IMR-90 (cell line): ENCODE measurements at regions not wholly inside any gene's neighbourhood (a gene's known extent, or its start where the extent isn't known, plus 50 kb on each side); places are given as distances from the start of the nearest gene placed in this dataset.

Experiments
- ATAC-seq: fragments of 200-7000 bp; cut with Tn5 transposase; 2 replicates; pipeline ENCODE4 v1.9.1; 2020; ENCODE audit warnings: low read depth, mild to moderate bottlenecking, moderate library complexity
- BruUV-seq: library from RNA; stranded (reverse); fragments of 400-500 nt; replicated peaks from 2 replicates; lab custom pipeline; 2021; lab: Mats Ljungman, UMichigan
- CTCF ChIA-PET: fragments of 300-600 bp; formaldehyde crosslinking; extraction: SDS; loops from one replicate; lab custom pipeline; 2021; ENCODE audit warnings: antibody characterized with exemption; lab: Yijun Ruan, JAX
- POLR2A ChIA-PET: fragments of 300-600 bp; sonication (Branson Sonifier 250); formaldehyde crosslinking; loops from one replicate; lab custom pipeline; 2022; ENCODE audit warnings: antibody characterized with exemption; ENCODE audit not compliant: unreplicated experiment; lab: Charles Lee
- DNase-seq: peaks from one replicate; pipeline ENCODE4 v3.0.0; 2013
- H2AFZ ChIP-seq: replicated peaks from 2 replicates; pipeline ENCODE3; 2013; ENCODE audit warnings: low read length, mild to moderate bottlenecking; ENCODE audit not compliant: poor library complexity
- H2AK5ac ChIP-seq: 2 replicates; pipeline ENCODE4 v1.6.1; 2013; ENCODE audit warnings: low read depth, low read length, inconsistent platforms
- H2AK9ac ChIP-seq: replicated peaks from 2 replicates; pipeline ENCODE3; 2013; ENCODE audit warnings: mild to moderate bottlenecking, low read depth, low read length, moderate library complexity; ENCODE audit not compliant: poor library complexity
- H2BK120ac ChIP-seq: 2 replicates; pipeline ENCODE4 v1.6.1; 2013; ENCODE audit warnings: low read depth, low read length, inconsistent platforms
- H2BK15ac ChIP-seq: 3 replicates; pipeline ENCODE4 v1.6.1; 2013; ENCODE audit warnings: low read depth, low read length, inconsistent platforms
- H2BK20ac ChIP-seq: 2 replicates; pipeline ENCODE4 v1.6.1; 2013; ENCODE audit warnings: low read depth, mild to moderate bottlenecking, inconsistent platforms, low read length, moderate library complexity
- H2BK5ac ChIP-seq: 2 replicates; pipeline ENCODE4 v1.6.1; 2013; ENCODE audit warnings: mild to moderate bottlenecking, low read depth, low read length, inconsistent platforms; ENCODE audit not compliant: poor library complexity, severe bottlenecking
- H3K14ac ChIP-seq: replicated peaks from 2 replicates; pipeline ENCODE4 v1.6.1; 2013; ENCODE audit warnings: low read depth, low read length, inconsistent platforms
- H3K18ac ChIP-seq: 2 replicates; pipeline ENCODE4 v1.6.1; 2013; ENCODE audit warnings: low read depth, low read length, control low read depth
- H3K23ac ChIP-seq: 2 replicates; pipeline ENCODE4 v1.6.1; 2013; ENCODE audit warnings: low read depth, low read length, inconsistent platforms
- H3K27ac ChIP-seq: 2 replicates; pipeline ENCODE4 v1.5.1; 2013; ENCODE audit warnings: mild to moderate bottlenecking, control low read depth, low read length; ENCODE audit not compliant: insufficient read depth
- H3K27me3 ChIP-seq: 2 replicates; pipeline ENCODE4 v1.6.1; 2013; ENCODE audit warnings: low read length; ENCODE audit not compliant: control insufficient read depth, insufficient read depth
- H3K36me3 ChIP-seq: 2 replicates; pipeline ENCODE4 v1.6.1; 2013; ENCODE audit warnings: low read length, mixed read lengths; ENCODE audit not compliant: control insufficient read depth, insufficient read depth
- H3K4ac ChIP-seq: 2 replicates; pipeline ENCODE4 v1.6.1; 2013; ENCODE audit warnings: low read depth, low read length, inconsistent platforms
- H3K4me1 ChIP-seq: 2 replicates; pipeline ENCODE4 v1.6.1; 2013; ENCODE audit warnings: low read length, mixed read lengths; ENCODE audit not compliant: control insufficient read depth, insufficient read depth
- H3K4me2 ChIP-seq: 2 replicates; pipeline ENCODE4 v1.6.1; 2013; ENCODE audit warnings: low read depth, mild to moderate bottlenecking, control low read depth, low read length, moderate library complexity
- H3K4me3 ChIP-seq: 2 replicates; pipeline ENCODE4 v1.5.1; 2013; ENCODE audit warnings: low read depth, mild to moderate bottlenecking, control low read depth, low read length, moderate library complexity; ENCODE audit not compliant: insufficient read depth
- H3K56ac ChIP-seq: 2 replicates; pipeline ENCODE4 v1.6.1; 2013; ENCODE audit warnings: low read length, inconsistent platforms; ENCODE audit not compliant: insufficient read depth; ENCODE audit errors: extremely low read depth
- H3K79me1 ChIP-seq, 2 experiments: 2 replicates each; pipeline ENCODE4 v1.6.1; 2013; ENCODE audit warnings: low read length in 2 of 2, inconsistent platforms in 1 of 2, low read depth in 1 of 2
- H3K9ac ChIP-seq: 2 replicates; pipeline ENCODE4 v1.6.1; 2013; ENCODE audit warnings: low read depth, low read length, control low read depth
- H3K9me1 ChIP-seq: 2 replicates; pipeline ENCODE4 v1.6.1; 2013; ENCODE audit warnings: low read length, inconsistent platforms; ENCODE audit not compliant: insufficient read depth
- H3K9me3 ChIP-seq: 2 replicates; pipeline ENCODE4 v1.6.1; 2013; ENCODE audit warnings: low read length; ENCODE audit not compliant: control insufficient read depth, insufficient read depth
- H4K20me1 ChIP-seq: 2 replicates; pipeline ENCODE4 v1.6.1; 2013; ENCODE audit warnings: low read length, inconsistent platforms; ENCODE audit not compliant: insufficient read depth
- H4K5ac ChIP-seq: 2 replicates; pipeline ENCODE4 v1.6.1; 2013; ENCODE audit warnings: mild to moderate bottlenecking, low read depth, low read length, control low read depth
- H4K8ac ChIP-seq, 2 experiments: 2 replicates each; pipeline ENCODE4 v1.6.1; 2013; ENCODE audit warnings: low read depth in 2 of 2, low read length in 2 of 2, control low read depth in 1 of 2, inconsistent platforms in 1 of 2
- H4K91ac ChIP-seq: 2 replicates; pipeline ENCODE4 v1.6.1; 2013; ENCODE audit warnings: low read depth, low read length, inconsistent platforms; ENCODE audit not compliant: insufficient read depth
- BHLHE40 ChIP-seq: fragments of 150-350 bp; IDR thresholded peaks from 2 replicates; pipeline ENCODE4 v1.6.1; 2016; ENCODE audit warnings: mild to moderate bottlenecking, low read depth, low read length
- CEBPB ChIP-seq: IDR thresholded peaks from 2 replicates; pipeline ENCODE4 v1.6.1; 2012; ENCODE audit warnings: low read depth, low read length, improper control_type of control experiment
- CHD1 ChIP-seq: IDR thresholded peaks from 2 replicates; pipeline ENCODE4 v1.6.1; 2012; ENCODE audit warnings: low read depth, low read length, improper control_type of control experiment
- CTCF ChIP-seq: conservative IDR thresholded peaks from 2 replicates; pipeline ENCODE4 v1.5.1; 2012; ENCODE audit warnings: mild to moderate bottlenecking, low read depth, low read length, improper control_type of control experiment
- ELK1 ChIP-seq: fragments of 150-350 bp; IDR thresholded peaks from 2 replicates; pipeline ENCODE4 v1.6.1; 2016; ENCODE audit warnings: low read depth, mild to moderate bottlenecking, low read length, moderate library complexity, borderline replicate concordance
- FOS ChIP-seq: fragments of 150-350 bp; IDR thresholded peaks from 2 replicates; pipeline ENCODE4 v1.6.1; 2016; ENCODE audit warnings: low read depth, low read length
- MAFK ChIP-seq: IDR thresholded peaks from 2 replicates; pipeline ENCODE4 v1.6.1; 2012; ENCODE audit warnings: low read depth, low read length, improper control_type of control experiment
- MAZ ChIP-seq: IDR thresholded peaks from 2 replicates; pipeline ENCODE4 v1.6.1; 2012; ENCODE audit warnings: low read depth, mild to moderate bottlenecking, low read length, improper control_type of control experiment, moderate library complexity, borderline replicate concordance
- MXI1 ChIP-seq: IDR thresholded peaks from 2 replicates; pipeline ENCODE4 v1.6.1; 2012; ENCODE audit warnings: low read depth, mild to moderate bottlenecking, low read length, moderate library complexity, borderline replicate concordance
- NFE2L2 ChIP-seq: fragments of 150-350 bp; IDR thresholded peaks from 2 replicates; pipeline ENCODE4 v1.6.1; 2016; ENCODE audit warnings: low read depth, mild to moderate bottlenecking, low read length
- POLR2A ChIP-seq: IDR thresholded peaks from 2 replicates; pipeline ENCODE4 v1.6.1; 2012; ENCODE audit warnings: mild to moderate bottlenecking, low read depth, low read length
- RAD21 ChIP-seq: IDR thresholded peaks from 2 replicates; pipeline ENCODE4 v1.6.1; 2012; ENCODE audit warnings: low read length, improper control_type of control experiment
- RCOR1 ChIP-seq: IDR thresholded peaks from 2 replicates; pipeline ENCODE4 v1.6.1; 2012; ENCODE audit warnings: mild to moderate bottlenecking, low read length, improper control_type of control experiment; ENCODE audit not compliant: insufficient replicate concordance
- SMC3 ChIP-seq: fragments of 150-350 bp; IDR thresholded peaks from 2 replicates; pipeline ENCODE4 v1.6.1; 2016; ENCODE audit warnings: low read depth, mild to moderate bottlenecking, antibody characterized with exemption, low read length, moderate library complexity
- USF2 ChIP-seq: fragments of 150-350 bp; IDR thresholded peaks from 2 replicates; pipeline ENCODE4 v1.6.1; 2017; ENCODE audit warnings: mild to moderate bottlenecking, antibody characterized with exemption, low read length, low read depth
- WGBS, 2 experiments: methylation state at CpG; one replicate each; pipeline versions ENCODE4 v1.1.5 to v1.1.7; 2013; ENCODE audit warnings: missing lambda C conversion rate in 2 of 2; ENCODE audit not compliant: insufficient read length in 1 of 2; ENCODE audit errors: extremely low coverage in 2 of 2; 5-methylcytosine and 5-hydroxymethylcytosine counted together
- dilution Hi-C: fragments of 300-500 bp; cut with HindIII; formaldehyde crosslinking; loops from one replicate; pipeline ENCODE4 v1.14.3; 2018; ENCODE audit warnings: low sequenced_read_pairs; ENCODE audit not compliant: unreplicated experiment
- in situ Hi-C: fragments of 300-500 bp; cut with MboI; formaldehyde crosslinking; loops from 3 replicates; pipeline ENCODE4 v1.14.3; 2019; ENCODE audit warnings: low sequenced_read_pairs, inconsistent platforms, mixed read lengths
- intact Hi-C: fragments of 100-400 bp; cut with micrococcal nuclease; formaldehyde crosslinking; loops from 2 replicates; pipeline ENCODE4 v1.10.0; 2022

- Histone ChIP-seq H3K4ac (no peak overlapping the region), H2BK5ac (no peak overlapping the region), H2AK9ac (no peak overlapping the region), H3K9me1 (no peaks in the 10 kb centered on the region), H3K9me3 (peaks cover 2% of the 10 kb centered on the region; the same call in 1 of the 2 replicates), H2BK20ac (no peak overlapping the region), H3K4me3 (no peak overlapping the region), H3K23ac (no peak overlapping the region), H3K79me1 (no peaks in the 10 kb centered on the region), H3K56ac (no peak overlapping the region), H4K91ac (no peak overlapping the region), H2AK5ac (no peak overlapping the region), H3K4me2 (no peak overlapping the region), H4K20me1 (no peaks in the 10 kb centered on the region), H3K4me1 (no peaks in the 10 kb centered on the region), H3K14ac (no peak overlapping the region), H3K9ac (no peak overlapping the region), H2BK120ac (no peak overlapping the region), H3K18ac (no peak overlapping the region), H3K27ac (no peak overlapping the region), H4K5ac (no peak overlapping the region), H2AFZ (no peak overlapping the region), H4K8ac (no peak overlapping the region), H3K36me3 (no peaks in the 10 kb centered on the region), H3K27me3 (no peaks in the 10 kb centered on the region), H2BK15ac (no peak overlapping the region)
- POLR2A ChIA-PET = no interaction called here
- in situ Hi-C loops = no loop called here
- CTCF ChIA-PET = no interaction called here
- dilution Hi-C loops = no loop called here
- WGBS, 2 experiments = 80% methylated on average over 1 of the region's 2 CpGs; no CpG with 5 or more reads in 1 of the 2 experiments
- TF ChIP-seq RAD21 = no peak
- no peak for TF ChIP-seq CEBPB
- no peak for TF ChIP-seq CHD1
- no peak for TF ChIP-seq POLR2A
- no peak for TF ChIP-seq ELK1
- no peak for TF ChIP-seq CTCF
- TF ChIP-seq SMC3 = no peak
- TF ChIP-seq RCOR1 = no peak
- no peak for TF ChIP-seq MAFK
- no peak for TF ChIP-seq NFE2L2
- no peak for TF ChIP-seq BHLHE40
- TF ChIP-seq MAZ = no peak
- no peak for TF ChIP-seq USF2
- no peak for TF ChIP-seq MXI1
- TF ChIP-seq FOS = no peak
- DNase-seq = no peak
- intact Hi-C loops = no loop called here
- ATAC-seq = no peak
- BruUV-seq = no TSS peak
Measured at GRCh38 chr2:226286916-226287315, 512.7 kb downstream of the IRS1 start.
